GM23338 (cell line): ENCODE measurements at regions not wholly inside any gene's neighbourhood (a gene's known extent, or its start where the extent isn't known, plus 50 kb on each side); places are given as distances from the start of the nearest gene placed in this dataset.

Experiments
- ATAC-seq: fragments of 200-7000 bp; cut with Tn5 transposase; 3 replicates; pipeline ENCODE4 v1.9.1; 2020
- DNase-seq: peaks from one replicate; pipeline ENCODE4 v3.0.0-alpha.2; 2015; ENCODE audit warnings: low spot score
- H2AFZ ChIP-seq: fragments of 200-600 bp; sonication (generic); 2 replicates; pipeline ENCODE4 v1.8.0; 2016; ENCODE audit warnings: antibody characterized with exemption, mild to moderate bottlenecking, moderate library complexity
- H3F3A ChIP-seq: fragments of 200-600 bp; sonication (generic); replicated peaks from 2 replicates; pipeline ENCODE4 v1.8.0; 2017; ENCODE audit warnings: antibody characterized with exemption, mixed run types, low read depth
- H3K27ac ChIP-seq: fragments of 200-600 bp; sonication (generic); 2 replicates; pipeline ENCODE4 v1.6.1; 2016; ENCODE audit warnings: low read depth
- H3K27me3 ChIP-seq: fragments of 200-600 bp; sonication (generic); 2 replicates; pipeline ENCODE4 v1.8.0; 2016; ENCODE audit warnings: mild to moderate bottlenecking, mixed run types, moderate library complexity; ENCODE audit not compliant: insufficient read depth
- H3K36me3 ChIP-seq: fragments of 200-600 bp; sonication (generic); 2 replicates; pipeline ENCODE4 v1.8.0; 2016; ENCODE audit warnings: mild to moderate bottlenecking; ENCODE audit not compliant: insufficient read depth
- H3K4me1 ChIP-seq: fragments of 200-600 bp; sonication (generic); 2 replicates; pipeline ENCODE4 v1.8.0; 2016; ENCODE audit warnings: mild to moderate bottlenecking, moderate library complexity; ENCODE audit not compliant: insufficient read depth
- H3K4me2 ChIP-seq: fragments of 200-600 bp; sonication (generic); 2 replicates; pipeline ENCODE4 v1.7.1; 2017; ENCODE audit warnings: mixed run types
- H3K4me3 ChIP-seq: fragments of 200-600 bp; sonication (generic); 2 replicates; pipeline ENCODE4 v1.6.1; 2016; ENCODE audit warnings: mixed run types
- H3K79me2 ChIP-seq: fragments of 200-600 bp; sonication (generic); replicated peaks from 2 replicates; pipeline ENCODE4 v1.8.0; 2017; ENCODE audit warnings: mild to moderate bottlenecking; ENCODE audit not compliant: insufficient read depth
- H3K9me2 ChIP-seq: fragments of 200-600 bp; sonication (generic); 2 replicates; pipeline ENCODE4 v1.8.0; 2017; ENCODE audit not compliant: insufficient read depth
- H4K20me1 ChIP-seq: fragments of 200-600 bp; sonication (generic); replicated peaks from 2 replicates; pipeline ENCODE4 v1.8.0; 2017; ENCODE audit warnings: mild to moderate bottlenecking; ENCODE audit not compliant: insufficient read depth
- H3K27ac Mint-ChIP-seq: 2 replicates; pipeline ENCODE4 v1.8.0; 2020; ENCODE audit warnings: inconsistent platforms, mild to moderate bottlenecking, moderate library complexity, mixed read lengths
- H3K27me3 Mint-ChIP-seq: 3 replicates; pipeline ENCODE4 v1.8.0; 2022; ENCODE audit warnings: low read depth, mild to moderate bottlenecking, moderate library complexity, mixed read lengths, inconsistent platforms; ENCODE audit not compliant: insufficient read depth, poor library complexity
- H3K36me3 Mint-ChIP-seq: 3 replicates; pipeline ENCODE4 v1.8.0; 2021; ENCODE audit warnings: low read depth, mild to moderate bottlenecking, inconsistent platforms, moderate library complexity, mixed read lengths
- H3K4me1 Mint-ChIP-seq: 3 replicates; pipeline ENCODE4 v1.8.0; 2020; ENCODE audit warnings: mild to moderate bottlenecking, inconsistent platforms, mixed read lengths
- H3K4me3 Mint-ChIP-seq: 3 replicates; pipeline ENCODE4 v1.8.0; 2021; ENCODE audit warnings: moderate library complexity, mild to moderate bottlenecking, inconsistent platforms, mixed read lengths
- H3K9me3 Mint-ChIP-seq: 3 replicates; pipeline ENCODE4 v1.8.0; 2020; ENCODE audit warnings: moderate library complexity, mild to moderate bottlenecking, inconsistent platforms, mixed read lengths
- CREB1 ChIP-seq: fragments of 250-450 bp; sonication (Bioruptor Pico); IDR thresholded peaks from 2 replicates; pipeline ENCODE4 v1.5.0; 2020; ENCODE audit warnings: low read depth, mild to moderate bottlenecking, moderate library complexity
- CTCF ChIP-seq, 2 experiments: fragments of 200-600 bp in 1 of 2; sonication (generic) in 1 of 2; conservative IDR thresholded peaks; 2 replicates each; pipeline versions ENCODE4 v1.5.1 to v1.6.1; 2016 to 2017; ENCODE audit warnings: antibody characterized with exemption in 2 of 2, low read depth in 2 of 2, mild to moderate bottlenecking in 2 of 2, moderate library complexity in 1 of 2
- ETS1 ChIP-seq: IDR thresholded peaks from 2 replicates; pipeline ENCODE4 v1.6.1; 2016; ENCODE audit warnings: antibody characterized with exemption
- EZH2 ChIP-seq: fragments of 200-600 bp; sonication (generic); IDR thresholded peaks from one replicate; pipeline ENCODE4 v1.8.0; 2017; ENCODE audit warnings: antibody characterized with exemption, mild to moderate bottlenecking, low read depth; ENCODE audit not compliant: unreplicated experiment
- EZH2phosphoT487 ChIP-seq: fragments of 200-600 bp; sonication (generic); IDR thresholded peaks from one replicate; pipeline ENCODE4 v1.8.1; 2018; ENCODE audit warnings: antibody characterized with exemption; ENCODE audit not compliant: unreplicated experiment
- JUNB ChIP-seq: IDR thresholded peaks from one replicate; pipeline ENCODE4 v1.6.1; 2016; ENCODE audit warnings: antibody characterized with exemption; ENCODE audit not compliant: unreplicated experiment
- NANOG ChIP-seq: IDR thresholded peaks from 2 replicates; pipeline ENCODE4 v1.6.1; 2016; ENCODE audit warnings: antibody characterized with exemption, borderline replicate concordance
- POLR2AphosphoS5 ChIP-seq: IDR thresholded peaks from 2 replicates; pipeline ENCODE4 v1.6.1; 2016; ENCODE audit warnings: antibody characterized with exemption, low read depth
- REST ChIP-seq: IDR thresholded peaks from one replicate; pipeline ENCODE4 v1.6.1; 2018; ENCODE audit warnings: antibody characterized with exemption; ENCODE audit not compliant: unreplicated experiment
- STAT1 ChIP-seq: IDR thresholded peaks from one replicate; pipeline ENCODE4 v1.6.1; 2016; ENCODE audit warnings: antibody characterized with exemption; ENCODE audit not compliant: unreplicated experiment
- ZNF114 ChIP-seq: fragments of 250-450 bp; sonication (Bioruptor Pico); IDR thresholded peaks from 2 replicates; pipeline ENCODE4 v1.5.0; 2020; ENCODE audit warnings: mild to moderate bottlenecking, moderate library complexity
- ZNF331 ChIP-seq: fragments of 250-450 bp; sonication (Bioruptor Pico); IDR thresholded peaks from 2 replicates; pipeline ENCODE4 v1.5.0; 2020; ENCODE audit warnings: low read depth, mild to moderate bottlenecking, moderate library complexity
- ZNF462 ChIP-seq: fragments of 250-450 bp; sonication (Bioruptor Pico); IDR thresholded peaks from 2 replicates; pipeline ENCODE4 v1.5.0; 2020; ENCODE audit warnings: mild to moderate bottlenecking, moderate library complexity

- no peaks in the 10 kb centered on the region for H3K27me3 ChIP-seq
- Mint-ChIP-seq H3K4me3 (no peak overlapping the region), H3K36me3 (no peaks in the 10 kb centered on the region), H3K27me3 (no peaks in the 10 kb centered on the region), H3K27ac (no peak overlapping the region), H3K4me1 (peaks cover 6% of the 10 kb centered on the region; the same call in 2 of the 3 replicates), H3K9me3 (no peaks in the 10 kb centered on the region)
- H3K27ac ChIP-seq: no peak overlapping the region
- no peaks in the 10 kb centered on the region for H4K20me1 ChIP-seq
- no peak overlapping the region for H3K4me2 ChIP-seq
- H3K4me1 ChIP-seq: no peaks in the 10 kb centered on the region
- H3F3A ChIP-seq: no peaks in the 10 kb centered on the region
- TF ChIP-seq ZNF114 (CRISPR knock-in tag) (no peak), ZNF331 (CRISPR knock-in tag) (no peak), JUNB (no peak), ETS1 (no peak), POLR2AphosphoS5 (no peak), CREB1 (CRISPR knock-in tag) (no peak), ZNF462 (CRISPR knock-in tag) (no peak), NANOG (no peak), CTCF (conservative IDR thresholded peaks at IDR 0.05; ENCODE audit: low read depth in 2 of 2) (no peak), REST (no peak), EZH2phosphoT487 (no peak), EZH2 (no peak), STAT1 (no peak)
- DNase-seq: no peak
- H3K79me2 ChIP-seq: no peaks in the 10 kb centered on the region
- no peak overlapping the region for H3K4me3 ChIP-seq
- ATAC-seq: no peak
- no peaks in the 10 kb centered on the region for H3K36me3 ChIP-seq
- no peaks in the 10 kb centered on the region for H3K9me2 ChIP-seq
- H2AFZ ChIP-seq: no peak overlapping the region
Observed at GRCh38 chr1:60987904-60988303, 94.5 kb upstream of the NFIA start.
